HFFc6 (cell line): ENCODE measurements at regions not wholly inside any gene's neighbourhood (a gene's known extent, or its start where the extent isn't known, plus 50 kb on each side); places are given as distances from the start of the nearest gene placed in this dataset.

ENCODE experiments used
- DNase-seq: peaks from one replicate; pipeline ENCODE4 v3.0.0-alpha.2; 2018
- H3K27ac Mint-ChIP-seq: 2 replicates; pipeline ENCODE4 v1.8.0; 2020; ENCODE audit warnings: mild to moderate bottlenecking, mixed read lengths
- H3K27me3 Mint-ChIP-seq: 2 replicates; pipeline ENCODE4 v1.8.0; 2021; ENCODE audit warnings: mild to moderate bottlenecking, moderate library complexity, mixed read lengths; ENCODE audit not compliant: insufficient read depth
- H3K36me3 Mint-ChIP-seq: 2 replicates; pipeline ENCODE4 v1.8.0; 2021; ENCODE audit warnings: low read depth, mixed read lengths
- H3K4me1 Mint-ChIP-seq: 2 replicates; pipeline ENCODE4 v1.8.0; 2020; ENCODE audit warnings: low read depth, mixed read lengths
- H3K4me3 Mint-ChIP-seq: 2 replicates; pipeline ENCODE4 v1.8.0; 2020; ENCODE audit warnings: mild to moderate bottlenecking, moderate library complexity, mixed read lengths
- H3K9me3 Mint-ChIP-seq: 2 replicates; pipeline ENCODE4 v1.8.0; 2020; ENCODE audit warnings: mild to moderate bottlenecking, mixed read lengths
- TF ChIP-seq, protein P1 (sequence below): fragments of 200-600 bp; sonication (generic); IDR thresholded peaks from 2 replicates; pipeline ENCODE4 v1.5.0; 2021; ENCODE audit warnings: antibody characterized with exemption, mild to moderate bottlenecking

DNA sequence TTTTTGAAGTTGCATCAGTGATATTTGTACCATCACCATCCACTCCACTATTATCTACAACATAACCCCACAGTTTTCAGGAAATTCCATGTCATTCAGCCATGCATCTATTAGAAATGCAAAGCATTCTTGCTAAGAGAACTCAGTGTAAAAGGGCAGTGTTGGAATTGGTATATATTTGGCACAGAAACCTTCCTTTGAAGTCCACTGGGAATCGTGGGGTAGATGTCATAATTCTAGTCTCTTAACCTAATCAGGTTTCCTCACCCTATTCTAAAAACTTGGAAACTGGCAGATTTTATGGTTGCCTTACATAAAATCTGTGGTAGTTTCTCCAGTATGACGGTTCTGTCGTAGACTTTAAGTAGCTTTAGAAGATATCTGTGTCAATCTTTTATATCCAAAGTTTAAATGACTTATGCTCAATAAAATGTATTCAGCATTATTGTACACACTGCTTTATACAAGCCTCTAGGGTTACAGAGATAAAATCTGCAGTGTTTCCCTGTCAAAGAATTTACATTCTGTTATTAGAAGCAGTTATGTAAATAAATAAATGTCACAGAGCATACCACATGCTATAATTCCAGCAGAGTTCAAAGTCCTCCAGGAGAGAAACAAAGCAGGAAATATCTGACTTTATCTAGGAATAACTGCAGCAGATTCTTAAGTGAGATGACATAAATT, 704.4 kb upstream of the CELF2 start:
- no peaks in the 10 kb centered on the region for H3K4me1 Mint-ChIP-seq
- no peak overlapping the region for H3K27ac Mint-ChIP-seq
- no peak overlapping the region for H3K4me3 Mint-ChIP-seq
- TF ChIP-seq, protein P1, sequence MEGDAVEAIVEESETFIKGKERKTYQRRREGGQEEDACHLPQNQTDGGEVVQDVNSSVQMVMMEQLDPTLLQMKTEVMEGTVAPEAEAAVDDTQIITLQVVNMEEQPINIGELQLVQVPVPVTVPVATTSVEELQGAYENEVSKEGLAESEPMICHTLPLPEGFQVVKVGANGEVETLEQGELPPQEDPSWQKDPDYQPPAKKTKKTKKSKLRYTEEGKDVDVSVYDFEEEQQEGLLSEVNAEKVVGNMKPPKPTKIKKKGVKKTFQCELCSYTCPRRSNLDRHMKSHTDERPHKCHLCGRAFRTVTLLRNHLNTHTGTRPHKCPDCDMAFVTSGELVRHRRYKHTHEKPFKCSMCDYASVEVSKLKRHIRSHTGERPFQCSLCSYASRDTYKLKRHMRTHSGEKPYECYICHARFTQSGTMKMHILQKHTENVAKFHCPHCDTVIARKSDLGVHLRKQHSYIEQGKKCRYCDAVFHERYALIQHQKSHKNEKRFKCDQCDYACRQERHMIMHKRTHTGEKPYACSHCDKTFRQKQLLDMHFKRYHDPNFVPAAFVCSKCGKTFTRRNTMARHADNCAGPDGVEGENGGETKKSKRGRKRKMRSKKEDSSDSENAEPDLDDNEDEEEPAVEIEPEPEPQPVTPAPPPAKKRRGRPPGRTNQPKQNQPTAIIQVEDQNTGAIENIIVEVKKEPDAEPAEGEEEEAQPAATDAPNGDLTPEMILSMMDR: no peak
- no peak for DNase-seq
- no peaks in the 10 kb centered on the region for H3K27me3 Mint-ChIP-seq
- no peaks in the 10 kb centered on the region for H3K36me3 Mint-ChIP-seq
- peaks cover 46% of the 10 kb centered on the region for H3K9me3 Mint-ChIP-seq

- no peak overlapping the region for H3K27ac Mint-ChIP-seq
- peaks cover 38% of the 10 kb centered on the region for H3K9me3 Mint-ChIP-seq
- no peak overlapping the region for H3K4me3 Mint-ChIP-seq
- no peaks in the 10 kb centered on the region for H3K4me1 Mint-ChIP-seq
- no peak for DNase-seq
- H3K27me3 Mint-ChIP-seq: no peaks in the 10 kb centered on the region
- H3K36me3 Mint-ChIP-seq: no peaks in the 10 kb centered on the region
- TF ChIP-seq, protein P1: no peak
Observed at GRCh38 chr10:10314626-10315025, 703.0 kb upstream of the CELF2 start.

DNA sequence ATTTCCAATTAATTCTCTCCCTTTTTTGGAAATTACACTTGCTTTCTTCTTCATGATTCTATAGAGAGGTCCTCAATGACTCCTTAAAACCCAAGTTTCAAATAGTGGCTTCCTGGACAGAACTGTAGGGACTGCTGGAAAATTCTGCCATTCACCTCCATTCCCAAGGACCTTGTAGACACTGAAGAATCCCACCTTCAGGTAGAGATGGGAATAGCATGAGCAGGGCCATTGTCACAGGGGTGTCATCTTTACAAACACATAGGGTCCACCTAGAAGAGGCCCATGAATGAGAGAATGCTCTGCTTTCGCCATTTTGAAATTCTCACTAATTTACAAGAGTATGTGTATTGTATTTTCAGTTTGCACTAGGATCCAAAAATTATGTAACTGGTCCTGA, 701.7 kb upstream of the CELF2 start:
- no peaks in the 10 kb centered on the region for H3K27me3 Mint-ChIP-seq

DNA sequence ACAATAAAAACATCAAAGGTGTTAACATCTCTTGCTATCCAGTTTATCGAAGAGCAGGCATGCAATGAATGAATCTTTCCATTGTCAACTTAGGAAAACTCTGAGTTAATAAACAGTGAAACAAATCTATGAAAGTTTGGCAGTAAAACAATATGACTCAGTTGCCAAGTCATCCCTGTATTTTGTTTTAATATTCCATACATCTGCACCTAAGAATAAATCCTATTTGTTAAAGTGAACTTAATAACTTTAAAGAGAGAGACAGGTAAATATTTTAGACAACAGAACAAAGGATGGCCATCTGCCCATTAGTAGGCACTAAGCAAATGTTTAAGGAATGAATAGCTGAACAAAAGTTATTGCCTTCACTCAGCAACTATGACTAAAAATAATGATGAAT, 700.5 kb upstream of the CELF2 start:
- Mint-ChIP-seq H3K9me3 (peaks cover 39% of the 10 kb centered on the region), H3K36me3 (no peaks in the 10 kb centered on the region), H3K27me3 (no peaks in the 10 kb centered on the region), H3K4me1 (no peaks in the 10 kb centered on the region), H3K27ac (no peak overlapping the region), H3K4me3 (no peak overlapping the region)
- TF ChIP-seq, protein P1: no peak
- DNase-seq: no peak

More for the DNA sequence above, 701.7 kb upstream of the CELF2 start:
- DNase-seq: no peak
- H3K9me3 Mint-ChIP-seq: peaks cover 35% of the 10 kb centered on the region
- no peaks in the 10 kb centered on the region for H3K4me1 Mint-ChIP-seq
- TF ChIP-seq, protein P1: no peak
- H3K36me3 Mint-ChIP-seq: no peaks in the 10 kb centered on the region
- H3K4me3 Mint-ChIP-seq: no peak overlapping the region
- no peak overlapping the region for H3K27ac Mint-ChIP-seq

DNA sequence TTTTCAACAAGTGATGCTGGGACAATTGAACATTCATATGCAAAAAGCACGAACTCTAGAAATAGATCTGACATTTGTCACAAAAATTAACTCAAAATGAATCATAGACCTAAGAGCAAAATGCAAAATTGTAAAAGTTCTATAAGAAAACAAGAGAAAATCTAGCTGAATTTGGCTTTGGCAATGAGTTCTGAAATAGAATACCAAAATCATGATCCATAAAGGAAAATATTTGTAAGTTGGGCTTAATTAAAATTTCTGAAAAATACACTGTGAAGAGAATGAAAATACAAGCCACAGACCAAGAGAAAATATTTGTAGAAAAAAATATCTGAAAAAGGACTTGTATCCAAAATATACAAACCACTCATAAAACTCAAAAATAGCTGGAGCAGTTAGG, 698.8 kb upstream of the CELF2 start:
- no peak for DNase-seq
- TF ChIP-seq, protein P1: no peak
- H3K27ac Mint-ChIP-seq: no peak overlapping the region
- H3K27me3 Mint-ChIP-seq: no peaks in the 10 kb centered on the region
- no peaks in the 10 kb centered on the region for H3K36me3 Mint-ChIP-seq
- no peak overlapping the region for H3K4me3 Mint-ChIP-seq
- H3K4me1 Mint-ChIP-seq: no peaks in the 10 kb centered on the region
- H3K9me3 Mint-ChIP-seq: peaks cover 34% of the 10 kb centered on the region

GRCh38 chr10:10320956-10321355, 696.7 kb upstream of the CELF2 start:
- no peak for DNase-seq
- Mint-ChIP-seq H3K4me1 (no peaks in the 10 kb centered on the region), H3K27me3 (no peaks in the 10 kb centered on the region), H3K36me3 (no peaks in the 10 kb centered on the region), H3K4me3 (no peak overlapping the region), H3K9me3 (peaks cover 29% of the 10 kb centered on the region), H3K27ac (no peak overlapping the region)
- TF ChIP-seq, protein P1: no peak
